K562 (cell line): ENCODE measurements at regions not wholly inside any gene's neighbourhood (a gene's known extent, or its start where the extent isn't known, plus 50 kb on each side); places are given as distances from the start of the nearest gene placed in this dataset.
A peak's percentile ranks its signal among the peaks of the same experiment; 100 is the strongest.

ENCODE experiments used
- AFF4 ChIP-seq: sonication (generic); formaldehyde crosslinking; IDR thresholded peaks from 2 replicates; pipeline ENCODE4 v1.8.0; 2023; ENCODE audit warnings: mild to moderate bottlenecking, missing genetic modification reagents
- ASH1L ChIP-seq: fragments of 450-650 bp; IDR thresholded peaks from 2 replicates; pipeline ENCODE4 v1.6.1; 2018; ENCODE audit warnings: borderline replicate concordance, mild to moderate bottlenecking, low read depth; ENCODE audit not compliant: partially characterized antibody
- CEBPB ChIP-seq: fragments of 450-650 bp; IDR thresholded peaks from 2 replicates; pipeline ENCODE4 v1.6.1; 2016; ENCODE audit warnings: missing genetic modification characterization, missing compliant biosample characterization
- EGR1 ChIP-seq: fragments of 450-650 bp; conservative IDR thresholded peaks from 2 replicates; pipeline ENCODE4 v1.6.1; 2017; ENCODE audit warnings: mild to moderate bottlenecking
- ETS2 ChIP-seq: IDR thresholded peaks from 2 replicates; pipeline ENCODE4 v1.6.1; 2016; ENCODE audit warnings: borderline replicate concordance, missing genetic modification characterization, mild to moderate bottlenecking, moderate library complexity, missing compliant biosample characterization; ENCODE audit not compliant: poor library complexity, severe bottlenecking
- FOXM1 ChIP-seq, 2 experiments: fragments of 450-650 bp in 1 of 2; sonication (generic) in 1 of 2; formaldehyde crosslinking in 1 of 2; IDR thresholded peaks; 2 replicates each; pipeline versions ENCODE4 v1.6.1 to v1.9.0; 2017 to 2022; ENCODE audit warnings: low read depth in 2 of 2, mild to moderate bottlenecking in 2 of 2, missing genetic modification reagents in 1 of 2, moderate library complexity in 1 of 2
- HDAC8 ChIP-seq: fragments of 450-650 bp; IDR thresholded peaks from 2 replicates; pipeline ENCODE4 v1.6.1; 2016; ENCODE audit warnings: mild to moderate bottlenecking, missing genetic modification characterization, moderate library complexity, missing compliant biosample characterization
- KDM5B ChIP-seq: fragments of 200-600 bp; sonication (generic); IDR thresholded peaks from 2 replicates; pipeline ENCODE4 v1.6.1; 2012; ENCODE audit warnings: low read depth, mild to moderate bottlenecking, moderate library complexity, low read length, control low read depth, inconsistent platforms; ENCODE audit not compliant: insufficient replicate concordance
- MAFF ChIP-seq: IDR thresholded peaks from 2 replicates; pipeline ENCODE4 v1.6.1; 2012; ENCODE audit warnings: low read length, improper control_type of control experiment
- NONO ChIP-seq, 2 experiments: fragments of 200-400 bp in 1 of 2; fragments of 450-650 bp in 1 of 2; formaldehyde crosslinking in 1 of 2; IDR thresholded peaks; 2 replicates each; pipeline ENCODE4 v1.6.1; 2017; ENCODE audit warnings: low read depth in 2 of 2, mild to moderate bottlenecking in 2 of 2, moderate library complexity in 2 of 2, low read length in 1 of 2
- POLR2B ChIP-seq: fragments of 450-650 bp; IDR thresholded peaks from 2 replicates; pipeline ENCODE4 v1.6.1; 2018; ENCODE audit warnings: low read depth; ENCODE audit not compliant: partially characterized antibody
- PYGO2 ChIP-seq: fragments of 450-650 bp; IDR thresholded peaks from 2 replicates; pipeline ENCODE4 v1.6.1; 2016; ENCODE audit warnings: mild to moderate bottlenecking, missing genetic modification characterization, moderate library complexity, missing compliant biosample characterization
- RBM14 ChIP-seq: fragments of 200-400 bp; formaldehyde crosslinking; IDR thresholded peaks from 2 replicates; pipeline ENCODE4 v1.6.1; 2018; ENCODE audit warnings: low read depth, mild to moderate bottlenecking, low read length, moderate library complexity, borderline replicate concordance; ENCODE audit not compliant: insufficient read depth
- SAFB ChIP-seq: fragments of 200-400 bp; formaldehyde crosslinking; IDR thresholded peaks from 2 replicates; pipeline ENCODE4 v1.6.1; 2017; ENCODE audit warnings: low read depth, low read length, borderline replicate concordance
- SMAD3 ChIP-seq: fragments of 450-650 bp; formaldehyde crosslinking; conservative IDR thresholded peaks from 2 replicates; pipeline ENCODE4 v1.4.0; 2020; ENCODE audit warnings: mild to moderate bottlenecking
- SP1 ChIP-seq: sonication (generic); formaldehyde crosslinking; IDR thresholded peaks from 2 replicates; pipeline ENCODE4 v1.8.1; 2022; ENCODE audit warnings: mild to moderate bottlenecking, missing genetic modification reagents
- TSC22D4 ChIP-seq: fragments of 450-650 bp; IDR thresholded peaks from 2 replicates; pipeline ENCODE4 v1.6.1; 2016; ENCODE audit warnings: missing genetic modification characterization, missing biosample characterization, control low read depth
- ZBTB17 ChIP-seq: fragments of 450-650 bp; formaldehyde crosslinking; IDR thresholded peaks from 2 replicates; pipeline ENCODE4 v1.4.0; 2020; ENCODE audit warnings: mild to moderate bottlenecking
- ZBTB26 ChIP-seq: fragments of 450-650 bp; formaldehyde crosslinking; IDR thresholded peaks from 2 replicates; pipeline ENCODE4 v1.4.0; 2022; ENCODE audit warnings: missing genetic modification characterization
- ZNF311 ChIP-seq: fragments of 250-450 bp; sonication (Bioruptor Pico); IDR thresholded peaks from 2 replicates; pipeline ENCODE4 v1.4.0; 2020; ENCODE audit warnings: mild to moderate bottlenecking, moderate library complexity
- ZNF324 ChIP-seq: fragments of 250-450 bp; sonication (Bioruptor Pico); IDR thresholded peaks from 2 replicates; pipeline ENCODE4 v1.4.0; 2020; ENCODE audit warnings: mild to moderate bottlenecking
- ZNF445 ChIP-seq: fragments of 250-450 bp; sonication (Bioruptor Pico); IDR thresholded peaks from 2 replicates; pipeline ENCODE4 v1.4.0; 2020; ENCODE audit warnings: low read depth, mild to moderate bottlenecking, moderate library complexity
- ZNF507 ChIP-seq: conservative IDR thresholded peaks from 2 replicates; pipeline ENCODE4 v1.6.1; 2017; ENCODE audit warnings: missing genetic modification characterization, missing compliant biosample characterization
- ZNF764 ChIP-seq: fragments of 250-450 bp; sonication (Bioruptor Pico); IDR thresholded peaks from 2 replicates; pipeline ENCODE4 v1.4.0; 2020; ENCODE audit warnings: low read depth, mild to moderate bottlenecking, moderate library complexity
- ZSCAN29 ChIP-seq: fragments of 450-650 bp; IDR thresholded peaks from 2 replicates; pipeline ENCODE4 v1.6.1; 2017

GRCh38 chr1:116825720-116826438, 71.6 kb downstream of the CD2 start (continued):
- no peak for TF ChIP-seq RBM14
- no peak for TF ChIP-seq CEBPB (tag)
- TF ChIP-seq HDAC8 (tag) = 0 out of 2 replicates have a peak, but pooled peaks have one; percentile 10
- TF ChIP-seq SP1 (CRISPR knock-in tag) = no peak
- TF ChIP-seq ZNF764 = no peak
- TF ChIP-seq EGR1 = no peak
- peak; percentile 58 for TF ChIP-seq SMAD3
- TF ChIP-seq ZBTB26 (CRISPR knock-in tag) = peak; percentile 97
- TF ChIP-seq ETS2 (tag) = no peak
- TF ChIP-seq MAFF = no peak
- TF ChIP-seq ZNF311 = no peak
- no peak for TF ChIP-seq ZSCAN29
- TF ChIP-seq FOXM1 (IDR thresholded peaks at IDR 0.05; ENCODE audit: low read depth) = no peak
- TF ChIP-seq FOXM1 (CRISPR knock-in tag; IDR thresholded peaks at IDR 0.05; ENCODE audit: low read depth) = no peak
- TF ChIP-seq PYGO2 = no peak; the same call in 1 of the 2 replicates
- peak; percentile 23 for TF ChIP-seq ASH1L
- no peak for TF ChIP-seq SAFB
- TF ChIP-seq ZBTB17 = peak; percentile 76
- peak; percentile 39 for TF ChIP-seq KDM5B
- no peak for TF ChIP-seq NONO (IDR thresholded peaks at IDR 0.05; ENCODE audit: low read depth in 2 of 2, low read length in 1 of 2)
- TF ChIP-seq ZNF507 = no peak
- no peak for TF ChIP-seq AFF4 (CRISPR knock-in tag)
- TF ChIP-seq ZNF445 (CRISPR knock-in tag) = no peak
- TF ChIP-seq POLR2B = peak; percentile 51
- no peak for TF ChIP-seq TSC22D4 (tag)
- no peak for TF ChIP-seq ZNF324
